Large intestine (tissue), 3 donors: ENCODE measurements at regions not wholly inside any gene's neighbourhood (a gene's known extent, or its start where the extent isn't known, plus 50 kb on each side); places are given as distances from the start of the nearest gene placed in this dataset.
A peak's percentile ranks its signal among the peaks of the same experiment; 100 is the strongest.
"Not testable (repeated sequence)": the region's sequence is repeated elsewhere in the genome, so short reads cannot be mapped to it uniquely, and the experiment has no call there.

Experiments
- DNase-seq, 2 donors: peaks; one replicate each; pipeline versions ENCODE4 v3.0.0 to v3.0.0-alpha.2; 2013
- H3K27ac ChIP-seq: one replicate; pipeline ENCODE4 v1.5.1; 2013; ENCODE audit warnings: low read length
- H3K27me3 ChIP-seq: 2 replicates; pipeline ENCODE4 v1.6.1; 2013; ENCODE audit warnings: low read length; ENCODE audit not compliant: control insufficient read depth, insufficient read depth
- H3K36me3 ChIP-seq: 2 replicates; pipeline ENCODE4 v1.6.1; 2013; ENCODE audit warnings: low read length; ENCODE audit not compliant: control insufficient read depth, insufficient read depth
- H3K4me1 ChIP-seq: one replicate; pipeline ENCODE4 v1.6.1; 2013; ENCODE audit warnings: low read length; ENCODE audit not compliant: control insufficient read depth, insufficient read depth
- H3K4me3 ChIP-seq: one replicate; pipeline ENCODE4 v1.5.1; 2013; ENCODE audit warnings: low read length
- H3K9me3 ChIP-seq: one replicate; pipeline ENCODE4 v1.6.1; 2013; ENCODE audit warnings: mild to moderate bottlenecking, low read depth, low read length, moderate library complexity; ENCODE audit not compliant: control insufficient read depth
- WGBS: methylation state at CpG from one replicate; pipeline ENCODE4 v1.1.5; 2013; ENCODE audit warnings: low lambda C conversion rate; ENCODE audit not compliant: insufficient coverage; 5-methylcytosine and 5-hydroxymethylcytosine counted together

DNA sequence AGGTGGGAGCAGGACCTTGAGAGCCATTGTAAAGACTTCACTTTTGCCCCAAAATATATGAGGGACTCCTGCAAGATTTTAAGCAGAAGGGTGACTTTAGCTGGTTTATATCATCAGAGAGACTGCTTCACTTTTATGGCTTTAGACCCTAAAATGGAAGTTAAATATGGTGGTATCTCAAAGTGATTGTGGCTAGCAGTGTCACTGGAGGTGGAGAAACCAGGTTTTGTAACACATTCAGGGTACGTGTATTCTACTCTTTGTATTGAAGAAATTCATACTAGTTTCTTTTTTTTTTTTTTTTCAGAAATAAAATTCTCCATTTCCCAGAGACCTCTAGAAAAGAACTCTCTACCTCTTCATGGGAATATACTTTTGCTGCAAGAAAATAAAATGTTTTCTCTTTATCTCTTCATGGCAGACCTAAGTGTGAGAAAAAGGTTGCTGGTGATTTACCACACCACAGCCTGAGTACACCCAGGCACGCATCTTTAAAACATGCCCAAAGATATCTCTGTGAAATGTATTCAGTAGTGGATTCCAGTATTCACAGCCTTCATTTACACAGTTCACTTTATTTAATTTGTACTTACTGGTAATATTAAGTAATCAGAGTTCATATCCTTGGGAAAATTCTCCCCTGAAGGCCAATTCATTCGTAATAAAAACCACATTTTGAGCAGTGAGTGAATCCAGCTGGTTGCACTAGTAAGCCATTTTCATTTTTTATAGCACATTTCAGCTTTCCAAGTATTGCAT is 74.3 kb upstream of the GUCY1A1 start:
- H3K4me3 ChIP-seq, result no peak overlapping the region
- H3K36me3 ChIP-seq, result no peaks in the 10 kb centered on the region
- no peak overlapping the region for H3K27ac ChIP-seq
- DNase-seq, result peak in 1 of 2 donors; percentile 23
- H3K9me3 ChIP-seq, result no peaks in the 10 kb centered on the region
- 100% methylated on average over 1 of the region's 3 CpGs for WGBS
- H3K27me3 ChIP-seq, result no peaks in the 10 kb centered on the region
- no peaks in the 10 kb centered on the region for H3K4me1 ChIP-seq

DNA sequence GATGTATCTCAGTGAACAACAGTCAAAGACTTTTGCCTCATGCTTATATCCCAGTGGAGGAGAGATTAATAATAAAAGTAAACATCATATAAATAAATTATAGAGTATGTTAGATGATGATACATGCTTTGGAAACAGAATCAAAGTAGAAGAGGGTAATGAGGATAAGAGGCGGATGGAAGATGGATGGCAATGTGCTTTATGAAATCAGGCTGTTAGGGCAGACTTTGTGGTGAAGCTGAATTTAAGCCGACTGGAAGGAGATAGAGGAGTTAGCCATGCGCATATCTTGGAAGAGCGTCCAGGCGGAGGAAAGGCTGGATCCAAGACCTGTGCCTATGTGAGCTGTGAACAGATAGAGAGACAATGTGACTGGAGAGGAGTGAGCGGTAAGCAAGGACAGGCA is 74.9 kb upstream of the GUCY1A1 start:
- no peaks in the 10 kb centered on the region for H3K4me1 ChIP-seq
- WGBS, result 94% methylated on average over 4 of the region's 6 CpGs
- no peaks in the 10 kb centered on the region for H3K27me3 ChIP-seq
- H3K4me3 ChIP-seq, result no peak overlapping the region
- no peak for DNase-seq
- no peaks in the 10 kb centered on the region for H3K36me3 ChIP-seq
- no peak overlapping the region for H3K27ac ChIP-seq
- H3K9me3 ChIP-seq, result no peaks in the 10 kb centered on the region

DNA sequence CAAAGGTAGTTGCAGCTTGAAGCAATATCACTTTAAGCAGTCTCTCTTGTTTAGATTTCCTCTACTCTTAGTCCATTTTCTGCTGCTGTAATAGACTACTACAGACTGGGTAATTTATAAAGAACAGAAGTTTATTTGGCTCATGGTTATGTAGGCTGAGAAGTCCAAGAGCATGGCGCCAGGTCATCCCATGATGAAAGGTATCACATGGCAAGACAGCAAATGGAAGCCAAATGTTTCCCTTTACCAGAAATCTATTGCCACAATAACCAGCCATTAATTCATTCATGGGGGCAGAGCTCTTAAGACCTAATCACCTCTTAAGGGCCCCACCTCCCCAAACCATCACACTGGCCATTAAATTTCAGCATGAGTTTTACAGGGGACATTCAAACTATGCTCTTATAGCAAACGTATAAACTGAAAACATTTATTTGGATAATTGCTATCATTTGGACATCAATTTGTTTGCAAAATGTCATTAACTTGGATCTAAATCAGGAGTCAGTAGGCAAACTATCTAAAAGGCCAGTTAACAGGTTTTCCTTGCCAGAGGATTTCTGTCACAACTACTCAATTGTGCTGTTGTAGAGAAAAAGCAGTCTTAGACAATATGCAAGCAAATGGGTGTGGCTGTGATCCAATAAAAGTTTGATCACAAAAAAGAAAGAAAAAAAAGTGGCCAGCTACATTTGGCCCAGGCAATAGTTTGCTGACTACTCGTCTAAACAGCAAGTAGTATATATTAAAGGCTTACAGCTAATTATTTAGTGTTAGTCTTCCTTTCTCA is 75.7 kb upstream of the GUCY1A1 start:
- Histone ChIP-seq H3K4me1 (no peaks in the 10 kb centered on the region), H3K4me3 (no peak overlapping the region), H3K27ac (no peak overlapping the region), H3K9me3 (no peaks in the 10 kb centered on the region), H3K36me3 (no peaks in the 10 kb centered on the region), H3K27me3 (no peaks in the 10 kb centered on the region)
- WGBS, result 78% methylated on average over 1 of the region's 3 CpGs
- DNase-seq, result no peak

DNA sequence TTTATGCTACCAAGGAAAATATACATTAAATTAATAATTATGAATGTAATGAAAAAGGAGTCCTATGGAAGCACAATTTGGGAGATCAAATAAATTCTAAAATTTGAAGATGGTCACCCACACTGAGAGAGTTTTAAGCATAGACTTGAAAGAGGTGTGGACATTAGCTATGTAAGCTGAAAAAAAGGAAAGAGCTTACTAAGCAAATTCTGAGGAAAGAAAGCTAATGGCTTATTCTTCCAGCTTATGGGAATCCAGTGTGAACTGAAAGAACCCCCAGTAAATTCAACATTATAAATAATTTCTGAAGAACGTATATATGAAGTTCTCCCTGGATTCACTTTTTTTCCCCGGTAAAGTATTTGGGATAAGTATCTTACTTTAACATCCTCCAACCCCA is 78.2 kb upstream of the GUCY1A1 start:
- Histone ChIP-seq H3K36me3 (no peaks in the 10 kb centered on the region), H3K4me1 (no peaks in the 10 kb centered on the region), H3K27me3 (no peaks in the 10 kb centered on the region), H3K9me3 (no peaks in the 10 kb centered on the region), H3K27ac (no peak overlapping the region), H3K4me3 (no peak overlapping the region)
- DNase-seq, result no peak
- WGBS, result 86% methylated on average over 2 of the region's 2 CpGs

DNA sequence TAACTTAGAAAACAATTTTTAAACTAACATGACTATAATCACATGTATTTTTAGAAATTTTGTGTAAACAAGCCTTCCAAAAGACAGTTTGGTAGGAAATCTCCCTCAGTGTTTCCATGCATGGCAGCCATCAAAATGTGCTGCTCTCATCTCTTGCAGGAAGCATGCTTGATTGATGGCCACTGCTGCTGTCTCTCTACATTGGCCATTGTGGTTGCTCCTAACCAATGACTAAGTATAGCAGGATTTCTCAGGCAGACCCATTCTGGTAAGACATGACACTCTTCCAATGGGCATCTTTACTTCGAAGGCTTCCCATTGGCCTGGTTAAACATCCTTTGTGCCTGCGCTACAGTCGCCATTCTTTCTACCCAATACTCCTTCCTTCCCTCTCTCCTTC is 78.9 kb upstream of the GUCY1A1 start:
- Histone ChIP-seq H3K36me3 (no peaks in the 10 kb centered on the region), H3K27me3 (no peaks in the 10 kb centered on the region), H3K9me3 (no peaks in the 10 kb centered on the region), H3K4me1 (no peaks in the 10 kb centered on the region), H3K27ac (no peak overlapping the region), H3K4me3 (no peak overlapping the region)
- DNase-seq, result no peak
- WGBS, result 100% methylated on average over 3 of the region's 3 CpGs

DNA sequence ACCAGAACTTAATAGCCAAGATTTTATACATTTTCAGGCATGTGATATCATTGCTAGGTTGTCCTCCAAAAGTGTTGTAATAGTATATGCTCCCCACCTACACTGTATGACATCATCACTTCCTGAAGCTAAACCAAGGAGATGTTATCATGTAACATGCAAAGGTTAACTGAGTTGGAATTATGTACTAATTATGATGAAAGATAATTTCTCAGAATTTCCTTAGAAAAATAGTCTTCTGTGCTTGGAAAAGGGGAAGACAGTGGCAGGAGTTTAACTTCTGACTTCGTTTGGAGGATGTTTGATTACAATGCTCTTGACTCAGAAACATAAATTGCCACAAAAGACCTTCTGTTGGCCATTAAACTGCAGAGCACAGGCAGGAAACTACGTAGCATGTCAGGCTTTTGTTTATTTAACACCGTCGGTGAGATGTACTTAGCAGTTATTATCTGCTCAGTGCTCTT is 83.6 kb upstream of the GUCY1A1 start:
- H3K9me3 ChIP-seq, result no peaks in the 10 kb centered on the region
- no peaks in the 10 kb centered on the region for H3K4me1 ChIP-seq
- 0% methylated on average over 2 of the region's 4 CpGs for whole genome bisulfite sequencing
- no peaks in the 10 kb centered on the region for H3K36me3 ChIP-seq
- peak in 1 of 2 donors; percentile 22 for DNase-seq
- H3K27ac ChIP-seq, result no peak overlapping the region
- no peak overlapping the region for H3K4me3 ChIP-seq
- no peaks in the 10 kb centered on the region for H3K27me3 ChIP-seq

DNA sequence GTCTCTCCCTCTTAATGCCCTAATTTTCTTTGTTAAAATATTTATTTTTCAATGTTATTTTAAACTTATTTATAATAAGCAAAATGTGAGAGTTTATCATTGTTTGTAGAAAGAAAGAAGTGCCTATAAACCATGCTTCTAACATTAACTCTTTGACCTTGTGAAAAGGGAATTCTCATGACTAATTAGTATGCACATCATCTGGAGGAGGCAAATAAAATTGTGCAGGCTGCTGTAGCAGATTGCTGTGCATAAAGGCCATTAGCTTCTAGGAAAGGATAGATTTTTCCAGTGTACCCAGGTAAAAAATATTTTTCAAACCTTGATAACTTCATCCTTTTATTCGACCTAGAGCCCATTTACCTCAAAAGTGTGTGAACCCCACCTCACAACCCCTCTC is 84.6 kb upstream of the GUCY1A1 start:
- Histone ChIP-seq H3K9me3 (no peaks in the 10 kb centered on the region), H3K4me3 (no peak overlapping the region), H3K27ac (no peak overlapping the region), H3K36me3 (no peaks in the 10 kb centered on the region), H3K4me1 (no peaks in the 10 kb centered on the region), H3K27me3 (no peaks in the 10 kb centered on the region)
- 71% methylated on average over 1 of the region's 1 CpG for whole genome bisulfite sequencing
- no peak for DNase-seq

DNA sequence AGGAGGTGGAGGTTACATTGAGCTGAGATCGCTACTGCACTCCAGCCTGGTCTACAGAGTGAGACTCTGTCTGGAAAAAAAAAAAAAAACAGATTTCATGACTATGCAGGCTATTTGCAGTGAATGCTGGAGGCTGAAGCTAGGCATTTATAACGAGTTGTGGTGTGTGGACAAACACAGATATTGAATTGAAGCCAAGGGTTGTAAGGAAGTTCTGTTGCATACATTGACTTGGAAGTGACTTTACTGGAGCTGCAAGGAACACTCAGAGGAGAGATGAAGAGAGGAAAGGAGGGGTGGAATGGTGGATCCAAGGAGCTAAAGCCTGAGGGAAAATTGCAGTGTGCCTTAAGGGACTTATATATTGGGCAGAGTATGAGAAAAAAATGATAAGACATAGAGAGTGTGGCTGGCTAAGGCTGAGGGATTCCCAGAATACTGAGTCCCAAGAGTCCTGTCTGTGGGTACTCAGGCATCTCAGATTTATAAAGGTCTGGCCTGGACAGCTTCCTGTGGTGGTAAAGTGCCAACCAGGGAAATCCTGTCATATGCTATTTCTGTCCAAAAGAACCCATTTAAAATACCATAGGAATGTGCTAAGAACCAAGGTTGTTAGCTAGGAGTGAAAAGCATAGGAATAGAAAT is 87.8 kb upstream of the GUCY1A1 start:
- DNase-seq, result no peak
- H3K36me3 ChIP-seq, result no peaks in the 10 kb centered on the region
- no peaks in the 10 kb centered on the region for H3K9me3 ChIP-seq
- no peaks in the 10 kb centered on the region for H3K4me1 ChIP-seq
- no CpG with 5 or more reads among the region's 2 CpGs for WGBS
- H3K27ac ChIP-seq, result no peak overlapping the region
- H3K27me3 ChIP-seq, result no peaks in the 10 kb centered on the region
- no peak overlapping the region for H3K4me3 ChIP-seq

DNA sequence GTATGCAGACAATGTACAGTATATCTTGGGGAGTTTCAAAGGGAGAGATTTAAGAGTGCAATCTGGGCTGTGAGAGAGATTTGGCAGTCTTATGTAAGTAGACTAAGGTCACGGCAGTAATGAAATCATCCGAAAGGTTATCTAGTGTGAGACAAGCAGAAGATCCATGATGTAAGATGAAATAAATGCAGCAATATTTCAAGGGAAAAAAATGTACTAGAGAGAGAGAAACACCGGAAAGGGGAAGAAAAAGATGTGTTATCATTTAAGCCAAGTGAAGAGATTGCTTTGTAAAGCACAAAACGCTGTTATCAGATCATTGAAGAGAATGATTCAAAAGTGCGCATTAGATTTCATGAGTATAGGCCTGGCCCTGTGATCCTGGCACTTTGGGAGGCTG is 88.4 kb upstream of the GUCY1A1 start:
- Histone ChIP-seq H3K36me3 (no peaks in the 10 kb centered on the region), H3K9me3 (no peaks in the 10 kb centered on the region), H3K4me1 (no peaks in the 10 kb centered on the region), H3K27me3 (no peaks in the 10 kb centered on the region), H3K4me3 (no peak overlapping the region), H3K27ac (no peak overlapping the region)
- DNase-seq, result no peak
- WGBS, result 46% methylated on average over 4 of the region's 5 CpGs

DNA sequence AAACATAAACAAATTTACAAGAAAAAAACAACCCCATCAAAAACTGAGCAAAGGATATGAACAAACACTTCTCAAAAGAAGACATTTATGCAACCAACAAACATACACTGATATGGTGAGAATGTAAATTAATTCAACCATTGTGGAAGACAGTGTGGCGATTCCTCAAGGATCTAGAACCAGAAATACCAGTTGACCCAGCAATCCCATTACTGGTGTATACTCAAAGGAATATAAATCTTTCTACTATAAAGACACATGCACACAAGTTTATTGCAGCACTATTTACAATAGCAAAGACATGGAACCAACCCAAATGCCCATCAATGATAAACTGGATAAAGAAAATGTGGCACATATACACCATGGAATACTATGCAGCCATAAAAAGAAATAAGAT is 92.3 kb upstream of the GUCY1A1 start:
- H3K27ac ChIP-seq, H3K4me1 ChIP-seq, H3K9me3 ChIP-seq, H3K36me3 ChIP-seq, H3K27me3 ChIP-seq, DNase-seq, H3K4me3 ChIP-seq: not testable (repeated sequence)
- no CpG with 5 or more reads among the region's 1 CpG for WGBS
